Hindlimb muscle (tissue), 1 donor: ENCODE measurements at regions not wholly inside any gene's neighbourhood (a gene's known extent, or its start where the extent isn't known, plus 50 kb on each side); places are given as distances from the start of the nearest gene placed in this dataset.
A peak's percentile ranks its signal among the peaks of the same experiment; 100 is the strongest.

Source experiments
- DNase-seq: peaks from one replicate; pipeline ENCODE4 v3.0.0-alpha.2; 2013

DNA sequence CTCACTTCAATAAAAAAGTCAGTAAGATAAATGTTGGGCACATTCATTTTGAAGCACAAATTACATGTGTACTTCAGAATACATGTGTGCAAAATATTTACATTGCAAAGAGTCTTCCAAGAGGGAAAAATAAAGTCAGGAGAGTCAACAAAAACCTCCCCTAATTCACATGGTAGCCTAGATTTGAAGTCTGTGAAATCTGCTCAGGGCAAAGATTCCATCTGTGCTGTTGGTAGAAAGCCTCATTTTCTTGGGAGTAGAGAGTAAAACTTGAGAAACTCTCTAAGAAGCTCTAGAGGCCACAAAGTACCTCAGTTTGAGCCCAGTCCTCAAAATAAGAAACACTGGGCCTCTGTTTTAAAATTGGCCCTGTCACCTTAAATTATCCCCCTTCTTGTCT, 303.4 kb downstream of the RAB28 start:
- no peak for DNase-seq

DNA sequence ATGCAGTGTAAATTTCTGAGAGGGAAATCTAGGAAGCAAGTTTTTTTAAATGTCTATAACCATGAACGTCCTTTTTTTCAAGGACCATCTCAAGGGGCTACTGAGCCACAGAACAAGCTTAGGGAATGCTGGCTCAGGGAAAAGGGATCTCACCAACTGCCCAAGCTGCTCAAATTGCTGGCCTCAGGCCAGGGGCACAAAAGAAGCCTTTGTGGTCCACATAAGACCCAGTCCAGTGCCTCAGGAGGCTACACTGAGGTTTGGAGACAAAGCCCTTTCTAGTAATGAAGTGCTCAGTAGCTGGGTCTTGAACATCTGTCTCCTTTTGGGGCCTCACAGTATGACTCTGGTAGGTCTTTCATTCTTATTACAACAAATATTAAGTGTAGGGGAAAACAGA, 305.5 kb downstream of the RAB28 start:
- DNase-seq = no peak

DNA sequence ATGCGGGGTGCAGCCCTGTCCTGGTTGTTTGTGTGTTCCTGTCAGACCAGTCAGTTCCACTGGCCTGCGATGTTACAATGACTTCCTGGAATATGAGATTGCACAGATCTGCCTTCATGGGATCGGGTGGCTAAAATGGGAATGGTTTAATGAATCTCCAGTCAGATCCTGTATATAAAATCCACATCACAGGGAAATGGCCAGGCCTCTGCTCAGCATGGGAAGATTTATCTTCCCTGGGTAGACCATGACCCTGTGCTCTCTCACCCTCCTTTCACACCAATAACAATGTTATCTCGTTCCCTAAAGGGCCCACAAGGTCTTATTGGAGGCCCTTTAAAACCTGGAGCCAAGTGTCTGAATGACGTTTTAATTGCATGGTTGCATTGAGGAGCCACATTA, 307.4 kb downstream of the RAB28 start:
- DNase-seq = no peak

DNA sequence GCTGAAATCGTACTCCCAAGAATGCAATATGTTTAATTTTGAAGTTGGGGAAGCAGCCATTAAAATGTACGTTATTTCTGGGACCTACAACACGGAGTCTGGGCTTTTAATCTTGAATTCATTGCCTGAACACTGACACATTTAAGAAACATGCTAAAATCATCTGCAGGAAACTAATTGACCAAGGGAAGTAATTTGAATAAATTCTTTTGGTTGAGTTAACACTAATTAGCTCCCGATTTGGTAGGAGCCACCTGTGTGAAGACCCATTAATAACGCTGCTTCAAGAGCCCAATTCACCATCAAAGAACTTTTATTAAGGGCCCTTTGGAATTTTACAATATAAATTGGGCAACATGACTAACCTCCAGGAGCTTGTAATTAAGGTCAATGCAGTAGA, 309.2 kb downstream of the RAB28 start:
- no peak for DNase-seq

DNA sequence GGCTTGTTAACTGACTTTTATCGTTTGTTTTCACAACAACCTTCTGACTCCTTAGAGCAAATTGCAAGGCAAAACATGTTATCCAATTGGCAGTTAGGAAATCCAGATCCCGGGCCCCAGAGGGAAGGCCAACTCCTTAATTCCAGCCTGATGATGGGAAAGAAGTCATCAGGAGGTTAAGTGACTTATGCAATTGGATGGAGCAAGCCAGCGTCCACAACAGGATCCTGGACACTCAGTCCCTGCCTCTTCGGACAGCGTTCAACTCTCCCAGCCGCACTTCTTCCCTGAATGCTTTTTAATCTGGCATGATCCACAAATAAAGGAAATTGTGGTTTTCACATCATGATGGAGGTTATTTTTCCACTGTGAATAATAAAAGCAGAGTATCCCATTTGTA, 310.1 kb downstream of the RAB28 start:
- DNase-seq = peak; percentile 78

DNA sequence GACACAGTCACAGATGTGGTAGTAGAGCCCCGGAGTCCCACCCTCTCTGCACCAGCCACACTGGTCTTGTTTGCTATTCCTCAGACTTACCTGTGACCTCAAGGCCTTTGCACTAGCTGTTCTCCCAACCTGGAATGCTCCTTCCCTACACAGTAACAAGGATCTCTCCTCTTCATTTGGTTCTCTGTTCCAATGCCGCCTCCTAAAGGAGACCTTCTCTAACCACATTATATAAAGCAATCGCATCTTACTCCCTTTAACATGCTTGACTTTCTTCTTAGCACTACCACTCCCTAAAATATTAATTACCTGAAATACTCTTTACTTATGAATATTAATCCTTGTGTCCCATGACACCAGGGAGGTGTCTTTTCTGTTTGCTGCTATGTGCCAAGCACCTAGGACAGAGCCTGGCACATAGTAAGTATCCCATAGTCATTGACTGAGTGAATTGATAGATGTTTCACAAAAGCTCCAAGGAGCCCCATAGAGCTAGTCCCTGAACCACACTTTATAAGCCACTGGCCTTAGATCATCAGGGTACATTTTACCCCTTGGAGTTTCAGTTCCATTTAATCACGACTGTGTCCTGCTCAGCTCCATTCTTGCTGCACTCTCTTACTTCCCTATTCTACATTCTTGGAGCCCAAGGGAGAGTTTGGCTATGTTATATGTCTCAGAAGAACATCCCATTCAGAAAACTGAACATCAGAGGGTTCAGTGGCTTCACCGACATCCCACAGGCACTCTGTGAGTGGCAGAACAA, 312.7 kb downstream of the RAB28 start:
- no peak for DNase-seq

DNA sequence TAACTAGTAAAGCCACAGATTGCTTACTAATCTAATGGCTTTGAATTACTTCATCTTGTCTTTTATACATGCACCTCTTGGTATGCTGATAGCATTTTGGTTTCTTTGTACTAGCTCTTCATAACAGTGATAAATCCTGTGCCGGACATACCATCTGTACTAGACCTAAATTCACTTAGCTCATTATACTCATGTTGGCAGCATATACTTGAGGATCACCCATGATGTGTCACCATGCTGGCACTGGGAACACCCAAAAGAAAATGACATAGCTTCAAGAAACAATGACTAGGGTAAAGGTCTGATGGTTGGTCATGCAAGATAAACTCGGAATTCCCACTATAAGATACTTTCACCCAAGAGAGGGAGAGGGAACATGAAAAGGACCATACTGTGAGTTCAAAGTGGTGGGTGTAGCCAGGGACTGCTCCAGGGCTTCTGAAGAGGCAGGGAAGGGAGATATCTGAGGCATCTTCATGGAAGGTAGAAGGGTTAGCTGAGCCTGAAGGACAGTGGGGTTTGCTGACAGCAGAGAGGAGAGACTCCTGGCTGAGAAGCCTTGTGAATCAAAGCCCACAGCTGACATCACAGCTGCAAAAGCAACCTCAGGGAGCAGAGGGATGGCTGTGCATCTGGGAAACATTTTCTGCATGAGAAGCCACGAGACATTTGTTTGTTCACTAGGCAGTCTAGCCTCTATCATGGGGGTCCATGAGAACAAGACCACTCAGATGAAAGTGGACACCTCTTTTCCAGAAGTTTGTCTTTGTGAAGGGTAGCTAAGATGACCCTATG, 314.2 kb downstream of the RAB28 start:
- no peak for DNase-seq

- no peak for DNase-seq
Measured at GRCh38 chr4:13168326-13168725, 315.8 kb downstream of the RAB28 start.

DNA sequence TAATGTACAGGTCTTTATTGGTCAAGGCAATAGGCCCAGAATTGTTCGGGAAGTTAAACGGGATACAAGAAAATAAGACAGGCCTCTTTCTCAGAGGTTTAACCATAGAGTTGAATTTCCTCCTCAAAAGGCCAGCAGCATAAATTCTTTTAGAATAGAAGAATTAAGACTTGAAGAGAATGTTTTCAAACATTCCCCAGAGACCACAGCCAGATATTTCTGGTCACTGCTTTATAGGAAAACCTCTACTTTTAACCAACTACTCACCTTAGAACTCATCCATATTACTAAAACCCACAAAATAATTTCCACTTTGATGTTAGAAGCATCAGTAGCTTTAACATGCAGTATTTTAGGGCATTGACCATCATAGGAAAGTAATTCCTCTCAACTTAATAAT, 317.9 kb downstream of the RAB28 start:
- DNase-seq = no peak

- DNase-seq = no peak
Measured at GRCh38 chr4:13164783-13165331, 319.3 kb downstream of the RAB28 start.

DNA sequence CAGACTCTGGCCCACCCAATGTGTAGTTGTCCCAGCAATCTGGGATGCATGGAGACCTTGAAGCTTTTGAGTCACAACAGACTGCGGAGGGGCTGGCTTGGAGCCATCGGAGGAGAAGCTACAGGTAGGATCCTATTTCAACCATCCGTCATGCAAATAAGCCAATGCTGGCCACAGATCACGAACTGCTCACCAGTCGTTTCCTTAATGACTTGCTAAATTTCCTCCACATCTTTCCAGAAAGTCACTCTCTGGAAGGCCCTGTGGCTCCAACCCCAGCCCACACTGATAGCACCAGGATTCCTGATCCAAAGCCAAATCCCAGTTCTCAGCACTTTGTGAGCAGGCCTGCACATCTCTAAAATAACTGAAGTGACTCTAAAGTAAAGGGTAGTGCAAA, 321.3 kb downstream of the RAB28 start:
- no peak for DNase-seq

- no peak for DNase-seq
Measured at GRCh38 chr4:13160920-13161319, 323.2 kb downstream of the RAB28 start.

GRCh38 chr4:13159041-13159620, 325.0 kb downstream of the RAB28 start:
- no peak for DNase-seq

GRCh38 chr4:13151194-13151593, 332.9 kb downstream of the RAB28 start:
- no peak for DNase-seq

- no peak for DNase-seq
Measured at GRCh38 chr4:13143222-13144070, 340.7 kb downstream of the RAB28 start.

DNA sequence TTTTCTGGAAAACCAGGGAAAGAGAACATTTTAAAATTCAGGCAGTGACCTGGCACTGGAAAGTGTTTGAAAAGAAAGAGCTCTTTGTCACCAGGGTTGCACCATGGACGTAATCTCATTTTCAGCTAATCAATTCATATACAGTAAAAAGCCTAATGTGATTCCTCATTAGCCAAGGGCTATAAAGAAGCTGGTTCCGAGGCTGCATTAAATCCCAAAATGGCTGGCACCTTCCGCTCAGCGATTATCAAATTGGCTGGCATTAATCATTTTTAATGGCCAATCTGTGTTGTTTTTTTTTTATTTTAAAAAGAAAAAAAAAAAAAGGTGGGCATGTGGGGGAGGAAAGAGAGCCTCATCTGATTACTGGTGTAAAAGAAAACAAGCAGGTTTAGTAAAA, 341.4 kb downstream of the RAB28 start:
- no peak for DNase-seq

DNA sequence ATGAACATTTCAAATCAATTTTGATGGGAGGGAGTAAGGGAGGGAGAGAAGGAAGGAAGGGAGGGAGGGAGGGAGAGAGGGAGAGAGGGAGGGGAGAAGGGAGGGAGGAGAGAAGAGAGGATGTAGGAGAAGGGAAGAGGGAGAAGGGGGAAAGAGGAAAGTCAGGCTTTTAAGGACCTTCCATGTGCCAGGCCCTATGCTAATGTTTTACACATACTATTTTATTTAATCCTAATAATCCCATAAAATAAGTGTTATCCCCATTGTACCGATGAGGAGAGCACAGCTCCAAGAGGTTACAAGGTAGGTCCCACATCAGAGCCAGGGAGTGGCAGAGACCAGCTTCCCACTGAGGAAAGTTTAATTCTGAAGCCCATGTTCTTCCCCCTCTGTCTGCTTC, 341.9 kb downstream of the RAB28 start:
- DNase-seq = no peak

DNA sequence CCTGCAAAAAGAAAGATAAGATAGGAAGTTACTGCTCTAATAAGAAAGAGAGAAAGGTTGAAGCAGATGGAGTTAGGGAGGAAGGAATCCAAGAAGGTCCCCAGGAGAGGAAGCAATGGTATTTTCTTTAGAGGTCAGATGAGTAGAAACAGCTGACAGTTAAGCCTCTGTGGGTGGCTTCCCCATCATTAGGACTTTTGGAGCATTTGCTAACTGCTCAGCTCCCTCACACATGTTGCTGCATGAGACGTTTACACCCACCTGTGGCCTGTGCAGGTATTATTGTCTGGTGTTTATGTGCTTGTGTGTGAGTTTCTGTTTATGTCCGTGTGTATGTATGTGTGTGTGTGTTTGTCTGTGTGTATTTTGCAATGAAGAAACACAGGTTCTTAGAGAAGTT, 346.8 kb downstream of the RAB28 start:
- no peak for DNase-seq

GRCh38 chr4:13133700-13134099, 350.4 kb downstream of the RAB28 start:
- DNase-seq = no peak

- DNase-seq = no peak
Measured at GRCh38 chr4:13130848-13131247, 353.3 kb downstream of the RAB28 start.

- DNase-seq = no peak
Measured at GRCh38 chr4:13129095-13129494, 355.0 kb downstream of the RAB28 start.
